K562 (cell line): ENCODE measurements at regions not wholly inside any gene's neighbourhood (a gene's known extent, or its start where the extent isn't known, plus 50 kb on each side); places are given as distances from the start of the nearest gene placed in this dataset.

Source experiments
- BRCA1 ChIP-seq, 2 experiments: fragments of 450-650 bp in 1 of 2; sonication (generic) in 1 of 2; formaldehyde crosslinking in 1 of 2; IDR thresholded peaks; 2 replicates each; pipeline versions ENCODE4 v1.5.0 to v1.6.1; 2017 to 2020; ENCODE audit warnings: mild to moderate bottlenecking in 1 of 2, missing genetic modification reagents in 1 of 2
- CEBPG ChIP-seq, 3 experiments: fragments of 200-800 bp in 1 of 3; sonication (Bioruptor generic) in 1 of 3; sonication (generic) in 1 of 3; formaldehyde crosslinking in 1 of 3; IDR thresholded peaks in 2 of 3; conservative IDR thresholded peaks in 1 of 3; 2 replicates each; pipeline versions ENCODE4 v1.6.1 to v1.8.0; 2016 to 2022; ENCODE audit warnings: missing compliant biosample characterization in 2 of 3, missing genetic modification characterization in 2 of 3, mild to moderate bottlenecking in 1 of 3, missing genetic modification reagents in 1 of 3
- CSDE1 ChIP-seq, 2 experiments: fragments of 450-650 bp; IDR thresholded peaks; 2 replicates each; pipeline ENCODE4 v1.6.1; 2016; ENCODE audit warnings: mild to moderate bottlenecking in 1 of 2
- ETS2 ChIP-seq: IDR thresholded peaks from 2 replicates; pipeline ENCODE4 v1.6.1; 2016; ENCODE audit warnings: borderline replicate concordance, missing genetic modification characterization, mild to moderate bottlenecking, moderate library complexity, missing compliant biosample characterization; ENCODE audit not compliant: poor library complexity, severe bottlenecking
- FOXJ2 ChIP-seq: fragments of 200-800 bp; sonication (Bioruptor generic); IDR thresholded peaks from 2 replicates; pipeline ENCODE4 v1.6.1; 2016; ENCODE audit warnings: missing genetic modification characterization, missing compliant biosample characterization
- NELFE ChIP-seq: IDR thresholded peaks from 2 replicates; pipeline ENCODE4 v1.6.1; 2011; ENCODE audit warnings: mild to moderate bottlenecking; ENCODE audit not compliant: insufficient read depth, insufficient read length
- SMARCA4 ChIP-seq: fragments of 450-650 bp; IDR thresholded peaks from 2 replicates; pipeline ENCODE4 v1.6.1; 2016
- ZNF551 ChIP-seq: fragments of 250-450 bp; sonication (Bioruptor Pico); IDR thresholded peaks from 2 replicates; pipeline ENCODE4 v1.5.0; 2021; ENCODE audit warnings: mild to moderate bottlenecking, moderate library complexity
- ZNF79 ChIP-seq: fragments of 250-450 bp; sonication (Bioruptor Pico); IDR thresholded peaks from 2 replicates; pipeline ENCODE4 v1.4.0; 2020; ENCODE audit warnings: low read depth, mild to moderate bottlenecking, moderate library complexity
- TF ChIP-seq, protein P1 (sequence below): IDR thresholded peaks from 2 replicates; pipeline ENCODE4 v1.6.1; 2014; ENCODE audit warnings: antibody characterized with exemption
- TF ChIP-seq, protein P2 (sequence below): fragments of 250-450 bp; sonication (Bioruptor Pico); IDR thresholded peaks from 2 replicates; pipeline ENCODE4 v1.4.0; 2020; ENCODE audit warnings: mild to moderate bottlenecking, moderate library complexity, borderline replicate concordance
- TF ChIP-seq, protein P3 (sequence below): sonication (generic); IDR thresholded peaks from 2 replicates; pipeline ENCODE4 v1.6.1; 2016
- TF ChIP-seq, protein P4 (sequence below): sonication (generic); formaldehyde crosslinking; IDR thresholded peaks from 2 replicates; pipeline ENCODE4 v1.8.1; 2023; ENCODE audit warnings: missing genetic modification reagents, mild to moderate bottlenecking, borderline replicate concordance
- TF ChIP-seq, protein P5 (sequence below), 2 experiments: fragments of 450-650 bp in 1 of 2; sonication (generic) in 1 of 2; formaldehyde crosslinking; conservative IDR thresholded peaks; 2 replicates each; pipeline versions ENCODE4 v1.4.0 to v1.8.1; 2020 to 2022; ENCODE audit warnings: mild to moderate bottlenecking in 1 of 2, missing genetic modification reagents in 1 of 2

DNA sequence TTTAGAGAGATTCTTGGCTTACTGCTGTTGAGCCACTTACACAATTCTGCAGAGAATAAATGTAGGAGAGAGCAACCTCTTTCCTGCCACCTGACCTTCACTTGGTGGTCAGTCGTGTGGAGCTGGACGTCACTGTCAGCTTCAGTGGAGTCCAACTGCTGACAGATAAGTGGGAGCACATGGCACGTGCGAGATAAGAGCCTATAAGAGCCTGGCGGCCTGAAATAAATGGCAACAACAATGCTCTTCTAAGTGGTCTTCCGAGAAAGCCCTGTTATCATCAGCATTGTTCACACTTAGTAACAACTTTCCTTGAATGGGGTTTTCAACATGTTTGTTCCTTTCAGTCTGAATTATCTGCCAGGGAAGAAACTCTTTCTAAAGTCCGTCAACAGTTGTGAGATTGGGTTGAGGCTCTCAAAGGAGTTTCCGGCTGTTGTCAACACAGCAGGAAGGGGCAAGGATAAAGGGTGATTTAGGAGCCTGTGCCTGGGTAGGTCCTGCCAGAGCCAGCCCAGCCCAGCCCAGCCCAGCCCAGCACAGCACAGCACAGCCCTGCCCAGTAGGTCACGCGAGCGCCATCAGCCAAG is 57.2 kb upstream of the RUNX1 start (continued):
- TF ChIP-seq, protein P1, sequence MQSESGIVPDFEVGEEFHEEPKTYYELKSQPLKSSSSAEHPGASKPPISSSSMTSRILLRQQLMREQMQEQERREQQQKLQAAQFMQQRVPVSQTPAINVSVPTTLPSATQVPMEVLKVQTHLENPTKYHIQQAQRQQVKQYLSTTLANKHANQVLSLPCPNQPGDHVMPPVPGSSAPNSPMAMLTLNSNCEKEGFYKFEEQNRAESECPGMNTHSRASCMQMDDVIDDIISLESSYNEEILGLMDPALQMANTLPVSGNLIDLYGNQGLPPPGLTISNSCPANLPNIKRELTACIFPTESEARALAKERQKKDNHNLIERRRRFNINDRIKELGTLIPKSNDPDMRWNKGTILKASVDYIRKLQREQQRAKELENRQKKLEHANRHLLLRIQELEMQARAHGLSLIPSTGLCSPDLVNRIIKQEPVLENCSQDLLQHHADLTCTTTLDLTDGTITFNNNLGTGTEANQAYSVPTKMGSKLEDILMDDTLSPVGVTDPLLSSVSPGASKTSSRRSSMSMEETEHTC: peak; percentile 86; the same call in 1 of the 2 replicates
- TF ChIP-seq, protein P2, sequence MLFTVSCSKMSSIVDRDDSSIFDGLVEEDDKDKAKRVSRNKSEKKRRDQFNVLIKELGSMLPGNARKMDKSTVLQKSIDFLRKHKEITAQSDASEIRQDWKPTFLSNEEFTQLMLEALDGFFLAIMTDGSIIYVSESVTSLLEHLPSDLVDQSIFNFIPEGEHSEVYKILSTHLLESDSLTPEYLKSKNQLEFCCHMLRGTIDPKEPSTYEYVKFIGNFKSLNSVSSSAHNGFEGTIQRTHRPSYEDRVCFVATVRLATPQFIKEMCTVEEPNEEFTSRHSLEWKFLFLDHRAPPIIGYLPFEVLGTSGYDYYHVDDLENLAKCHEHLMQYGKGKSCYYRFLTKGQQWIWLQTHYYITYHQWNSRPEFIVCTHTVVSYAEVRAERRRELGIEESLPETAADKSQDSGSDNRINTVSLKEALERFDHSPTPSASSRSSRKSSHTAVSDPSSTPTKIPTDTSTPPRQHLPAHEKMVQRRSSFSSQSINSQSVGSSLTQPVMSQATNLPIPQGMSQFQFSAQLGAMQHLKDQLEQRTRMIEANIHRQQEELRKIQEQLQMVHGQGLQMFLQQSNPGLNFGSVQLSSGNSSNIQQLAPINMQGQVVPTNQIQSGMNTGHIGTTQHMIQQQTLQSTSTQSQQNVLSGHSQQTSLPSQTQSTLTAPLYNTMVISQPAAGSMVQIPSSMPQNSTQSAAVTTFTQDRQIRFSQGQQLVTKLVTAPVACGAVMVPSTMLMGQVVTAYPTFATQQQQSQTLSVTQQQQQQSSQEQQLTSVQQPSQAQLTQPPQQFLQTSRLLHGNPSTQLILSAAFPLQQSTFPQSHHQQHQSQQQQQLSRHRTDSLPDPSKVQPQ: 0 out of 2 replicates have a peak, but pooled peaks have one; percentile 7
- no peak for TF ChIP-seq CEBPG (CRISPR knock-in tag; IDR thresholded peaks at IDR 0.05)
- 0 out of 4 replicates have a peak, but pooled peaks have one; percentile 26 to 38 for TF ChIP-seq CEBPG (tag; conservative IDR thresholded peaks at IDR 0.05 in 1 of 2, IDR thresholded peaks at IDR 0.05 in 1 of 2)
- TF ChIP-seq, protein P3, sequence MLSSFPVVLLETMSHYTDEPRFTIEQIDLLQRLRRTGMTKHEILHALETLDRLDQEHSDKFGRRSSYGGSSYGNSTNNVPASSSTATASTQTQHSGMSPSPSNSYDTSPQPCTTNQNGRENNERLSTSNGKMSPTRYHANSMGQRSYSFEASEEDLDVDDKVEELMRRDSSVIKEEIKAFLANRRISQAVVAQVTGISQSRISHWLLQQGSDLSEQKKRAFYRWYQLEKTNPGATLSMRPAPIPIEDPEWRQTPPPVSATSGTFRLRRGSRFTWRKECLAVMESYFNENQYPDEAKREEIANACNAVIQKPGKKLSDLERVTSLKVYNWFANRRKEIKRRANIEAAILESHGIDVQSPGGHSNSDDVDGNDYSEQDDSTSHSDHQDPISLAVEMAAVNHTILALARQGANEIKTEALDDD: peak; percentile 64
- no peak for TF ChIP-seq BRCA1 (IDR thresholded peaks at IDR 0.05)
- TF ChIP-seq BRCA1 (CRISPR knock-in tag; IDR thresholded peaks at IDR 0.05): no peak
- TF ChIP-seq FOXJ2 (tag): no peak; the same call in 1 of the 2 replicates
- peak; percentile 97 for TF ChIP-seq SMARCA4
- no peak for TF ChIP-seq ZNF551
- TF ChIP-seq, protein P4, sequence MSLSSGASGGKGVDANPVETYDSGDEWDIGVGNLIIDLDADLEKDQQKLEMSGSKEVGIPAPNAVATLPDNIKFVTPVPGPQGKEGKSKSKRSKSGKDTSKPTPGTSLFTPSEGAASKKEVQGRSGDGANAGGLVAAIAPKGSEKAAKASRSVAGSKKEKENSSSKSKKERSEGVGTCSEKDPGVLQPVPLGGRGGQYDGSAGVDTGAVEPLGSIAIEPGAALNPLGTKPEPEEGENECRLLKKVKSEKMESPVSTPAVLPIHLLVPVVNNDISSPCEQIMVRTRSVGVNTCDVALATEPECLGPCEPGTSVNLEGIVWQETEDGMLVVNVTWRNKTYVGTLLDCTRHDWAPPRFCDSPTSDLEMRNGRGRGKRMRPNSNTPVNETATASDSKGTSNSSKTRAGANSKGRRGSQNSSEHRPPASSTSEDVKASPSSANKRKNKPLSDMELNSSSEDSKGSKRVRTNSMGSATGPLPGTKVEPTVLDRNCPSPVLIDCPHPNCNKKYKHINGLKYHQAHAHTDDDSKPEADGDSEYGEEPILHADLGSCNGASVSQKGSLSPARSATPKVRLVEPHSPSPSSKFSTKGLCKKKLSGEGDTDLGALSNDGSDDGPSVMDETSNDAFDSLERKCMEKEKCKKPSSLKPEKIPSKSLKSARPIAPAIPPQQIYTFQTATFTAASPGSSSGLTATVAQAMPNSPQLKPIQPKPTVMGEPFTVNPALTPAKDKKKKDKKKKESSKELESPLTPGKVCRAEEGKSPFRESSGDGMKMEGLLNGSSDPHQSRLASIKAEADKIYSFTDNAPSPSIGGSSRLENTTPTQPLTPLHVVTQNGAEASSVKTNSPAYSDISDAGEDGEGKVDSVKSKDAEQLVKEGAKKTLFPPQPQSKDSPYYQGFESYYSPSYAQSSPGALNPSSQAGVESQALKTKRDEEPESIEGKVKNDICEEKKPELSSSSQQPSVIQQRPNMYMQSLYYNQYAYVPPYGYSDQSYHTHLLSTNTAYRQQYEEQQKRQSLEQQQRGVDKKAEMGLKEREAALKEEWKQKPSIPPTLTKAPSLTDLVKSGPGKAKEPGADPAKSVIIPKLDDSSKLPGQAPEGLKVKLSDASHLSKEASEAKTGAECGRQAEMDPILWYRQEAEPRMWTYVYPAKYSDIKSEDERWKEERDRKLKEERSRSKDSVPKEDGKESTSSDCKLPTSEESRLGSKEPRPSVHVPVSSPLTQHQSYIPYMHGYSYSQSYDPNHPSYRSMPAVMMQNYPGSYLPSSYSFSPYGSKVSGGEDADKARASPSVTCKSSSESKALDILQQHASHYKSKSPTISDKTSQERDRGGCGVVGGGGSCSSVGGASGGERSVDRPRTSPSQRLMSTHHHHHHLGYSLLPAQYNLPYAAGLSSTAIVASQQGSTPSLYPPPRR (CRISPR knock-in tag): no peak
- TF ChIP-seq, protein P5, sequence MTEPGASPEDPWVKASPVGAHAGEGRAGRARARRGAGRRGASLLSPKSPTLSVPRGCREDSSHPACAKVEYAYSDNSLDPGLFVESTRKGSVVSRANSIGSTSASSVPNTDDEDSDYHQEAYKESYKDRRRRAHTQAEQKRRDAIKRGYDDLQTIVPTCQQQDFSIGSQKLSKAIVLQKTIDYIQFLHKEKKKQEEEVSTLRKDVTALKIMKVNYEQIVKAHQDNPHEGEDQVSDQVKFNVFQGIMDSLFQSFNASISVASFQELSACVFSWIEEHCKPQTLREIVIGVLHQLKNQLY (CRISPR knock-in tag; conservative IDR thresholded peaks at IDR 0.05): no peak
- TF ChIP-seq ETS2 (tag): no peak
- peak; percentile 23; the same call in 1 of the 2 replicates for TF ChIP-seq ZNF79 (CRISPR knock-in tag)
- TF ChIP-seq NELFE: no peak
- TF ChIP-seq CSDE1 (IDR thresholded peaks at IDR 0.05): no peak
